ENCODE measurements at regions not wholly inside any gene's neighbourhood (a gene's known extent, or its start where the extent isn't known, plus 50 kb on each side); places are given as distances from the start of the nearest gene placed in this dataset.

GRCh38 chr2:89841476-89841840 is 1150.0 kb downstream of the RPIA start:
- no peaks in the 10 kb centered on the region for H3K36me3 ChIP-seq (ENCODE audit: insufficient read depth)
- no peak overlapping the region for H3K4me3 ChIP-seq (IDR thresholded peaks at IDR 0.05; ENCODE audit: insufficient read depth, low read depth, low read length)
- H3K79me2 ChIP-seq (ENCODE audit: insufficient read depth, low read depth): no peaks in the 10 kb centered on the region
- TF ChIP-seq CTCF (conservative IDR thresholded peaks at IDR 0.05; ENCODE audit: low read depth, low read length): no peak
- no peak overlapping the region for H3K4me2 ChIP-seq
- no peaks in the 10 kb centered on the region for H3K27me3 ChIP-seq (ENCODE audit: insufficient read depth, low read depth)
- no peak overlapping the region for H3K9ac ChIP-seq
- no peaks in the 10 kb centered on the region for H3K4me1 ChIP-seq (ENCODE audit: low read depth, poor library complexity, severe bottlenecking)
- no peaks in the 10 kb centered on the region for H4K20me1 ChIP-seq (ENCODE audit: insufficient read depth)
- H3K27ac ChIP-seq: no peak overlapping the region
- no peak overlapping the region for H2AFZ ChIP-seq (ENCODE audit: low read depth)

DNA sequence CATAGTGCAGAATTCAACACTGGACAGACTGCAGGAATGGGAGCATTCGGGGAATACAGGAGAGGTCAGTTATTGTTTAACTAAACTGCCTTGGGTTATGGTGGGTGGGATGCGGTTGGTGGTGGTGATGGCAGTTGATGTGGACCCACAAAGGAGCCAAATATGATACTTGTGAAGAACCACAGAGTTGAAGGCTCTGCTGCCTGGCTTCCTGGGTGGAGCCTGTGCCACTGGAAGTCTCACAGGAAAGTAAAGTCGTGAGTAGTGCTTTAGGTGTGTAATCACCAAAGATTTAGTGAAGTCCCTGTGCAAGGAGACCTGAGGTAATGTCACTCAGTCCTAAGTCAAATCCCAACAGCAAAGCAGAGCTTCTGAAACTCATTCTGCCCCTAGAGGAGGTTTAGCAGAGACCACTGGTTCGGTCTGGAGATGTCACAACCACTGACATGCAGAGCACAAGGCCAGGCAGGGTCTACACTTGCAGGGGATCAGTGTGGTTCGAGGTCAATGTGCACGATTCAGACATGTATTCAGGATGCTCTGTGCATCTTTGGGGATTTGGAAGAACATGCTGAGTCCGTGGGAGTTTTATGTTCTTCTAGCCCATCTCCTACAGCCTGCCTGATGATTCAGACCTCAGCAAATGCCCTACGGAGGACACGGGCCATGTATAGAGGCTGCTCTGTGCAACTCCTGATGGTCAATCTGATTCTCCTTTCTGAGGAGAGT is 1150.9 kb downstream of the RPIA start:
- Histone ChIP-seq H3K9ac (no peak overlapping the region), H3K79me2 (ENCODE audit: insufficient read depth, low read depth) (no peaks in the 10 kb centered on the region), H3K36me3 (ENCODE audit: insufficient read depth) (no peaks in the 10 kb centered on the region), H3K4me1 (ENCODE audit: low read depth, poor library complexity, severe bottlenecking) (no peaks in the 10 kb centered on the region), H4K20me1 (ENCODE audit: insufficient read depth) (no peaks in the 10 kb centered on the region), H3K27me3 (ENCODE audit: insufficient read depth, low read depth) (no peaks in the 10 kb centered on the region), H2AFZ (ENCODE audit: low read depth) (no peak overlapping the region), H3K4me2 (no peak overlapping the region), H3K4me3 (IDR thresholded peaks at IDR 0.05; ENCODE audit: insufficient read depth, low read depth, low read length) (no peak overlapping the region), H3K27ac (no peak overlapping the region)
- no peak for TF ChIP-seq CTCF (conservative IDR thresholded peaks at IDR 0.05; ENCODE audit: low read depth, low read length)

DNA sequence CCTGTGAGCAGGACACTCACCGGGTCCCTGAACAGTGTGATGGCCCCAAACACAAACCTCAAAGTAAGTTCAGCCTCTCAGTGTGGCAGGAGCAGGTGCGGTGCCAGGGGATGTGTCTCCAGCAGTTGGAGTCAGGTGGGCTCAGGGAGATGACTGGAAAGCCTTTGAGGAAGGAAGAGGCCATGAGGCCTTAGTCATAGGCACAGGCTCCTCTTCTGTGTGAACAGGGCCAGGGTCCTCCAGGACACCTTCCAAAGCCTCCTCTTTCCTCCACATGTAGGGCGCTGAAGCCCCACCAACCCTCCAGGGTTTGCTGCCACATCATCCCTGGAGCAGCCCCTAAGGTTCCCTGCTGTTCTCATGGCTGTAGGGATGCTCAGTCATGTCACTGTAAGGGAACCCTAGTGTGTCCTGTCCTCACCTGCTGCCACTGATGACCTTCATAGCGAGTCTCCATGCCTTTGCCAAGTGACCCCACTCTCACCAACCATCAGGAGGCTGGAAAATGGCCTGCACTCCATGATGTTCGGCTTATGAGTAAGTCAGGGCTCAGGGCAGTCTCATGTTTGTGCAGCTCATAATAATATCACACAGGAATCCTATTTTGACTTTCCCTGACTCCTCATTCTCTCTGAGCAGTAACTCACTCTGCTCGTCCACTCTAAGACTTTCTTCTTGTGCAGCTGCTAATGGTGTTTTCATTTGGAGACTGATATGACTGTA is 1152.9 kb downstream of the RPIA start:
- Histone ChIP-seq H3K79me2 (ENCODE audit: insufficient read depth, low read depth) (no peaks in the 10 kb centered on the region), H3K9ac (no peak overlapping the region), H3K4me3 (IDR thresholded peaks at IDR 0.05; ENCODE audit: insufficient read depth, low read depth, low read length) (no peak overlapping the region), H2AFZ (ENCODE audit: low read depth) (no peak overlapping the region), H3K4me2 (no peak overlapping the region), H3K27me3 (ENCODE audit: insufficient read depth, low read depth) (no peaks in the 10 kb centered on the region), H3K27ac (no peak overlapping the region), H3K36me3 (ENCODE audit: insufficient read depth) (no peaks in the 10 kb centered on the region), H4K20me1 (ENCODE audit: insufficient read depth) (no peaks in the 10 kb centered on the region), H3K4me1 (ENCODE audit: low read depth, poor library complexity, severe bottlenecking) (no peaks in the 10 kb centered on the region)
- no peak for TF ChIP-seq CTCF (conservative IDR thresholded peaks at IDR 0.05; ENCODE audit: low read depth, low read length)

GRCh38 chr2:89845532-89845931 is 1154.1 kb downstream of the RPIA start:
- no peak for TF ChIP-seq CTCF (conservative IDR thresholded peaks at IDR 0.05; ENCODE audit: low read depth, low read length)
- Histone ChIP-seq H3K27me3 (ENCODE audit: insufficient read depth, low read depth) (no peaks in the 10 kb centered on the region), H4K20me1 (ENCODE audit: insufficient read depth) (no peaks in the 10 kb centered on the region), H3K9ac (no peak overlapping the region), H3K36me3 (ENCODE audit: insufficient read depth) (no peaks in the 10 kb centered on the region), H3K4me2 (no peak overlapping the region), H3K4me3 (IDR thresholded peaks at IDR 0.05; ENCODE audit: insufficient read depth, low read depth, low read length) (no peak overlapping the region), H2AFZ (ENCODE audit: low read depth) (no peak overlapping the region), H3K4me1 (ENCODE audit: low read depth, poor library complexity, severe bottlenecking) (no peaks in the 10 kb centered on the region), H3K79me2 (ENCODE audit: insufficient read depth, low read depth) (no peaks in the 10 kb centered on the region), H3K27ac (no peak overlapping the region)
